ENCODE measurements at regions not wholly inside any gene's neighbourhood (a gene's known extent, or its start where the extent isn't known, plus 50 kb on each side); places are given as distances from the start of the nearest gene placed in this dataset.

DNA sequence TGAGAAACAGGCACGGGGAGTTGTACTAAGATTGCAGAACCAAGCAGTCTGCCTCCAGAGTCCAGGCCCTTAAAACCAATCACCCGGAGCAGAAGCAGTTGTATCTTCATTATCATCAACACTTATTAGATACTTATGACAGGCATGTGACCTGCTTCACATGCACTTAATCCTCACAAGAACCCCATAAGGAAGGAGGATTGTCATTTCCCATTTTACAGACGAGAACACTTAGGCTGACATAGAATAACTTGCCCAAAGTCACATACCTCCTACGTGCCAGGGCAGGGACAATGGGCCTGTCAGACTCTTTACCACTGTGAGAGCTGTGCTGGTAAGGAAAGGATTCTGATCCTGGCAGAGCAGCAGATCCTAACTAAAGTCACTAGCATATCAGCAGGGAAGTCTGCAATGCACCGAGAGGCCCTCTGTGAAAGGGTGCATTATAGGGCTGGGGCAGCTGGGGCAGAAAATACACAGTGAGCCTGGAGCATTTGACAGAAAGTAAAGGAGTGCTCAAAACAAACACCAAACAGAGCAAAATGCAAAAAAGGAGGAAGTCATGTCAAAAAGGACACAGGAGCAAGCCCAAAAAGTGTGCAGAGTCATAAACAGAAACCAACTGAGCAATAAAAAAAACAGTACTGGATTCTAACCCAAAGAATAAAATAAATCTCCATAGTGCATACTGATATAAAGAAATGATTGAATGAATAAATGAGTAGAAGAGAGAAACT is 55.9 kb upstream of the SP3 start:
- Histone ChIP-seq H3K4me1 (ENCODE audit: control insufficient read depth, insufficient read depth, low read length) (peaks cover 17% of the 10 kb centered on the region), H4K20me1 (ENCODE audit: control insufficient read depth, insufficient read depth) (no peaks in the 10 kb centered on the region), H3K4me3 (0 out of 2 replicates have a peak overlapping the region, but pooled peaks have one; percentile 14), H3K9ac (ENCODE audit: control insufficient read depth, insufficient read depth, low read length) (peak overlapping the region; percentile 41), H3K27ac (ENCODE audit: control insufficient read depth, insufficient read depth) (no peak overlapping the region), H3K36me3 (ENCODE audit: control insufficient read depth in 2 of 2, insufficient read depth in 2 of 2, low read length in 1 of 2) (no peaks in the 10 kb centered on the region), H3K4me2 (ENCODE audit: control insufficient read depth, insufficient read depth) (peak overlapping the region; percentile 54), H3K79me2 (ENCODE audit: control insufficient read depth, insufficient read depth, low read length) (no peaks in the 10 kb centered on the region), H2AFZ (ENCODE audit: control insufficient read depth, low read depth, low read length) (peak overlapping the region; percentile 82), H3K27me3 (replicated peaks in 1 of 2; ENCODE audit: control insufficient read depth in 2 of 2, insufficient read depth in 2 of 2, low read length in 1 of 2) (no peaks in the 10 kb centered on the region), H3K9me3 (replicated peaks; ENCODE audit: control insufficient read depth, insufficient read depth, low read length) (no peaks in the 10 kb centered on the region)
- TF ChIP-seq IKZF1 (conservative IDR thresholded peaks at IDR 0.05) (no peak), SPI1 (IDR thresholded peaks at IDR 0.05; ENCODE audit: borderline replicate concordance, insufficient read depth, low read depth, low read length) (peak; percentile 40; the same call in 1 of the 2 replicates), CBX5 (IDR thresholded peaks at IDR 0.05; ENCODE audit: low read depth) (no peak), CHD1 (IDR thresholded peaks at IDR 0.05; ENCODE audit: low read depth, low read length) (no peak)
- TF ChIP-seq, protein P1, sequence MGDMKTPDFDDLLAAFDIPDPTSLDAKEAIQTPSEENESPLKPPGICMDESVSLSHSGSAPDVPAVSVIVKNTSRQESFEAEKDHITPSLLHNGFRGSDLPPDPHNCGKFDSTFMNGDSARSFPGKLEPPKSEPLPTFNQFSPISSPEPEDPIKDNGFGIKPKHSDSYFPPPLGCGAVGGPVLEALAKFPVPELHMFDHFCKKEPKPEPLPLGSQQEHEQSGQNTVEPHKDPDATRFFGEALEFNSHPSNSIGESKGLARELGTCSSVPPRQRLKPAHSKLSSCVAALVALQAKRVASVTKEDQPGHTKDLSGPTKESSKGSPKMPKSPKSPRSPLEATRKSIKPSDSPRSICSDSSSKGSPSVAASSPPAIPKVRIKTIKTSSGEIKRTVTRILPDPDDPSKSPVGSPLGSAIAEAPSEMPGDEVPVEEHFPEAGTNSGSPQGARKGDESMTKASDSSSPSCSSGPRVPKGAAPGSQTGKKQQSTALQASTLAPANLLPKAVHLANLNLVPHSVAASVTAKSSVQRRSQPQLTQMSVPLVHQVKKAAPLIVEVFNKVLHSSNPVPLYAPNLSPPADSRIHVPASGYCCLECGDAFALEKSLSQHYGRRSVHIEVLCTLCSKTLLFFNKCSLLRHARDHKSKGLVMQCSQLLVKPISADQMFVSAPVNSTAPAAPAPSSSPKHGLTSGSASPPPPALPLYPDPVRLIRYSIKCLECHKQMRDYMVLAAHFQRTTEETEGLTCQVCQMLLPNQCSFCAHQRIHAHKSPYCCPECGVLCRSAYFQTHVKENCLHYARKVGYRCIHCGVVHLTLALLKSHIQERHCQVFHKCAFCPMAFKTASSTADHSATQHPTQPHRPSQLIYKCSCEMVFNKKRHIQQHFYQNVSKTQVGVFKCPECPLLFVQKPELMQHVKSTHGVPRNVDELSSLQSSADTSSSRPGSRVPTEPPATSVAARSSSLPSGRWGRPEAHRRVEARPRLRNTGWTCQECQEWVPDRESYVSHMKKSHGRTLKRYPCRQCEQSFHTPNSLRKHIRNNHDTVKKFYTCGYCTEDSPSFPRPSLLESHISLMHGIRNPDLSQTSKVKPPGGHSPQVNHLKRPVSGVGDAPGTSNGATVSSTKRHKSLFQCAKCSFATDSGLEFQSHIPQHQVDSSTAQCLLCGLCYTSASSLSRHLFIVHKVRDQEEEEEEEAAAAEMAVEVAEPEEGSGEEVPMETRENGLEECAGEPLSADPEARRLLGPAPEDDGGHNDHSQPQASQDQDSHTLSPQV (IDR thresholded peaks at IDR 0.05), result no peak
- TF ChIP-seq, protein P2, sequence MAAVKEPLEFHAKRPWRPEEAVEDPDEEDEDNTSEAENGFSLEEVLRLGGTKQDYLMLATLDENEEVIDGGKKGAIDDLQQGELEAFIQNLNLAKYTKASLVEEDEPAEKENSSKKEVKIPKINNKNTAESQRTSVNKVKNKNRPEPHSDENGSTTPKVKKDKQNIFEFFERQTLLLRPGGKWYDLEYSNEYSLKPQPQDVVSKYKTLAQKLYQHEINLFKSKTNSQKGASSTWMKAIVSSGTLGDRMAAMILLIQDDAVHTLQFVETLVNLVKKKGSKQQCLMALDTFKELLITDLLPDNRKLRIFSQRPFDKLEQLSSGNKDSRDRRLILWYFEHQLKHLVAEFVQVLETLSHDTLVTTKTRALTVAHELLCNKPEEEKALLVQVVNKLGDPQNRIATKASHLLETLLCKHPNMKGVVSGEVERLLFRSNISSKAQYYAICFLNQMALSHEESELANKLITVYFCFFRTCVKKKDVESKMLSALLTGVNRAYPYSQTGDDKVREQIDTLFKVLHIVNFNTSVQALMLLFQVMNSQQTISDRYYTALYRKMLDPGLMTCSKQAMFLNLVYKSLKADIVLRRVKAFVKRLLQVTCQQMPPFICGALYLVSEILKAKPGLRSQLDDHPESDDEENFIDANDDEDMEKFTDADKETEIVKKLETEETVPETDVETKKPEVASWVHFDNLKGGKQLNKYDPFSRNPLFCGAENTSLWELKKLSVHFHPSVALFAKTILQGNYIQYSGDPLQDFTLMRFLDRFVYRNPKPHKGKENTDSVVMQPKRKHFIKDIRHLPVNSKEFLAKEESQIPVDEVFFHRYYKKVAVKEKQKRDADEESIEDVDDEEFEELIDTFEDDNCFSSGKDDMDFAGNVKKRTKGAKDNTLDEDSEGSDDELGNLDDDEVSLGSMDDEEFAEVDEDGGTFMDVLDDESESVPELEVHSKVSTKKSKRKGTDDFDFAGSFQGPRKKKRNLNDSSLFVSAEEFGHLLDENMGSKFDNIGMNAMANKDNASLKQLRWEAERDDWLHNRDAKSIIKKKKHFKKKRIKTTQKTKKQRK (IDR thresholded peaks at IDR 0.05; ENCODE audit: low read depth, low read length), result no peak
- in situ Hi-C loops (cut with MboI), result no loop called here
- 22% methylated on average over 5 of the region's 5 CpGs for WGBS (ENCODE audit: insufficient coverage, insufficient replicate concordance, low lambda C conversion rate, missing lambda C conversion rate)
- ChIA-PET RAD21 (ENCODE audit: unreplicated experiment) (no interaction called here), POLR2A (no interaction called here), SMC1A (ENCODE audit: uncharacterized antibody, unreplicated experiment) (no interaction called here), CTCF (no interaction called here)
- ATAC-seq (peak; percentile 26), DNase-seq (ENCODE audit: low read depth, low spot score) (no peak), FAIRE-seq (no peak)
- intact Hi-C loops (cut with micrococcal nuclease; ENCODE audit: unreplicated experiment), result no loop called here
- BruUV-seq (replicated peaks), result no TSS peak

Measured in GM12878 (cell line).